ENCODE measurements at regions not wholly inside any gene's neighbourhood (a gene's known extent, or its start where the extent isn't known, plus 50 kb on each side); places are given as distances from the start of the nearest gene placed in this dataset.

- no peak for TF ChIP-seq CTCF (conservative IDR thresholded peaks at IDR 0.05; ENCODE audit: low read length)
- TF ChIP-seq EZH2phosphoT487 (IDR thresholded peaks at IDR 0.05; ENCODE audit: borderline replicate concordance): no peak
Observed at GRCh38 chr3:31145062-31145461, 250.6 kb upstream of the GADL1 start.

All from Loucy (cell line).